HG03097 (cell line): ENCODE measurements at regions not wholly inside any gene's neighbourhood (a gene's known extent, or its start where the extent isn't known, plus 50 kb on each side); places are given as distances from the start of the nearest gene placed in this dataset.

ENCODE experiments used
- ATAC-seq: cut with Tn5 transposase; IDR thresholded peaks from one replicate; pipeline ENCODE4 v1.9.1; 2021; ENCODE audit not compliant: unreplicated experiment, low FRiP score

DNA sequence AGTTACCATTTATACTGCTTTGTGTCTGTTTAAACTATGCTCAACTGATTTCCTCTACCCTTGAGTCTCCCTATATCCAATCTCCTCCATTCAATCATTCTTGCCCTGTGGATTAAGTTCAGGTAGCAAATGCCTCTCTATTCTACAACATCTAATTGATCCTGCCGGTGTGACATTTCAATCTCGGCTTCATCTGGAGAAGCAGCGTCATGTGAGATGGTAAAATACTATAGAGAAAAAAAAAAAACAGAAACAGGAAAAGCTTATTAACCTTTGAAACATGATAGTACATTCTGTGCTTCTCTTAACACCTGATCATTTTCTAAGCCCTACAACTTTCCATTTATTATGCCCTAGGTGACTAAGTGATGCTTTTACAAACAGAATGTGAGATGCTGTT lies 89.4 kb downstream of the KCTD12 start:
- ATAC-seq = no peak

GRCh38 chr13:76795701-76796695 lies 90.2 kb downstream of the KCTD12 start:
- ATAC-seq = no peak

GRCh38 chr13:76792731-76793347 lies 93.4 kb downstream of the KCTD12 start:
- no peak for ATAC-seq

- no peak for ATAC-seq
Observed at GRCh38 chr13:76790980-76791819, 95.0 kb downstream of the KCTD12 start.

DNA sequence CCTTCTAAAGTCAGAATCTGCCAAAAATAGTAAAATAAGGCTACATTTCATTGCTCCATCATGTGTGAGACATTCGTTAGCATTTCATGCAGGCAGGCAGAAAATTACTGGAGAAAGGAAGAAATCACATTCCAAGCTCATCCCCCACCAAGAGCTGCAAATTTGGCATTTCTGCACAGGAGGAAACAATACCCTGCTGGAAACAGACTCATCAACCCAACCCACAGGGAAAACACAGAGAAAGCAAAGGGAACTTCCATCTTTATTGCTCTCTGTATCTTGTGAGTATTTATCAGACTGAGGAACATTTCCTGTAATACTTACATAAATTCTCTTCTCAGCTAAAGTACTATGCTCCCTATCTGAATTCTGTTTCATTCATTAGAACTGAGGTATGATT lies 95.7 kb downstream of the KCTD12 start:
- no peak for ATAC-seq

- ATAC-seq = no peak
Observed at GRCh38 chr13:76783798-76784197, 102.4 kb downstream of the KCTD12 start.

DNA sequence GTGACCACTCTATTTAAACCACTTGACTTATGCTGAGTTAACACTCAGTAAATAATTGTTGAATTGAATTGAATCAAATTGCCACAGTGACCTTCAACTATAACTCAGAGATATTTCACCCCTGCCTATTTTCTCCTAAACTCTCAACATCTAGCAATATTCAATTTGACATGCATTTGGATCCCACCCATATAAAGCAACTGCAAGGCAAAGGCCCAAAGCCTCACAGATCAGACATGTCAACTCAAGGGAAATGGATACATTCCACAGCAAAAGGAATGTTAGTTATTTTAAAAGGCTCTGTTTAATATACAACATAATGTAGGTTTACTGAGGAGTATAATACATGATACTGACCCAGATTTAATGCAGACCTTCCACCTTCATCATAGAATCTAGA lies 107.4 kb downstream of the KCTD12 start:
- ATAC-seq = no peak

DNA sequence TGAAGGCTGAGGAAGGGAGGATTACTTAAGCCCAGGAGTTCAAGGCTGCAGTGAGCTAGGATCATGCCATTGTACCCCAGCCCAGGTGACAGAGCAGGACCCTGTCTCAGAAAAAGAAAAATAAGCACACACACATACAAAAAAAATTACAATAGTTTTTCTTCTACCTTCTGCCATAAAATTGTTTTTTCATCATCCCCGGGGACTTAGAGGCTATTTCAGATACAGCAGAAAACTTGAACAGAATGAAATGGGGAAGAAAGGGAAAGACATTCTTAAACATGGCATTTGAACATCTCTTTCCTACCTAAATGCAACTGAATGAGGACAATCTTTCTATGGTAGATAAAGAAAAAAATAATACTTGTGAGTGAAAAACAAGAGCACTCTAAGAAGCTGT lies 109.1 kb downstream of the KCTD12 start:
- no peak for ATAC-seq

GRCh38 chr13:76775088-76775740 lies 111.0 kb downstream of the KCTD12 start:
- ATAC-seq = no peak

DNA sequence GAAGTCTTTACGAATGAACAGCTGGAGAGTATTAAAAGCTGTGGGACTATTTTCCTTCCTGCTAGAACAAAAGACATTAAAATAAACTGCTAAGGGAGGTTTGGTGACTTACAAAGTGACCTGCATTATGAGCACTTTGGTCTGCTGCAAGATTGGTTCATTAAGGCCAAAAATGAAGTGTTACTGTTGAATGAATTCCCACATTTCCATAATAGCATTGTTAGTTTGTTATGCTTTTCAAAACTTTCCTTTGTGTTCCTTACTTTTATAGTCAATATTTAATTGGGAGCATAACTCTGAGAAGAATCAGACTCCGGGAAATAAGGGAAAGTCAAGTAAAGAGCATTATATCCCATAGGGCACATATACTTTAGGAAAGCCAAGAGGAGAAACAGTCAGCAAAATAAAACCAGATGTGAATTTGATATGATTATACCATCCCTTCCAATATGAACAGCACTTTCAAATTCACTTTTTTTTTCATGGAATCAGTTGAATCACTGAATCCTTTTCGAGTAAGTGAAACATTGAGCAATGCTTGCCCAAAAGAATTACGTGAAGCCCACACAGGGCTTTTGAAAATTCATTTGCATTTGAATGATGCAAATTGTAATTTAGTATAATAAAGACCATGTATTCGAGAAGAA lies 112.6 kb downstream of the KCTD12 start:
- ATAC-seq = no peak

- ATAC-seq = no peak
Observed at GRCh38 chr13:76772241-76772640, 114.0 kb downstream of the KCTD12 start.

DNA sequence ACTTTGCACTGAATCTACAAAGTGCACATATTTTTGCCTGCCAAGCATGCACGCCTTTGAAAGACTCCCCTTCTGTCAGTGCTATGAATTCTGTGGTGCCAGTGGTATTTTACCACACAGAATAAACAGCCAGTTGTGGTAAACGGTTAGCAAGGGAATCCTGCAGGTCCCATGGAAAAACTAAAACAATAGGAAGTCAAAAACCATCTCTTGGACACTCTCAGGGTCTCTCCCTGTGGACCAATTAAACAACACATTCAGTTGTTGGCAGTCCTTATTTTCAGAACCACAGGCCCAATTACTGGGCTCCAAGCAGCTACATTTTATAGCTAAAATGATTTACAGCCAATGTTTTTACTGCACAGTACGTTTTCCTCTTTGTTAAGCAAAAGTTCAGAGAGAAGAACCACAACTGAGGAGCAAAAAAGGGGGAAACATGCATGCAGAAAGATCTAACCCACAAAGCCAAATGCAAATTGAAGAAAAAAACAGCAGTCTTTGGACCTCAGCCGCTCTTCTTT lies 116.9 kb downstream of the KCTD12 start:
- no peak for ATAC-seq

- ATAC-seq = no peak
Observed at GRCh38 chr13:76768384-76768783, 117.8 kb downstream of the KCTD12 start.

GRCh38 chr13:76764916-76765315 lies 121.3 kb downstream of the KCTD12 start:
- no peak for ATAC-seq

DNA sequence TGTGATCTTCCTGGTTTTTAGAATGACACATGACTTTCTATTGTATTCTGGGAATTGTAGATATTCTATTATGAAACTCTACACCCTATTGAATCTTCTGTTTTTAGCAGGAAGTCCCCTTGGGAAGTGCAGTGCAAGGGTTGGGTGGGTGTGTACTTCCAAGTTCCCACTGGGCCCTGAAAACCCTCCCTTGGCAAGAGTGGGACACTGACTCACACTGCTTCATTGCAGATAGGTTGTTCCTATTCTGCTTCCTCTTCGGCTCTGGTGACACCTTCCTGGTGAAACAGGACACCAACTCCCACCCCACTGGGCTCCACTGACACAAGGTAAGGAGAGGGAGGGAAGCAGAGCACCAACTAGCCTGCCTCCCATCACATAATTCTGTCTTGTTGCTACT lies 121.8 kb downstream of the KCTD12 start:
- no peak for ATAC-seq

DNA sequence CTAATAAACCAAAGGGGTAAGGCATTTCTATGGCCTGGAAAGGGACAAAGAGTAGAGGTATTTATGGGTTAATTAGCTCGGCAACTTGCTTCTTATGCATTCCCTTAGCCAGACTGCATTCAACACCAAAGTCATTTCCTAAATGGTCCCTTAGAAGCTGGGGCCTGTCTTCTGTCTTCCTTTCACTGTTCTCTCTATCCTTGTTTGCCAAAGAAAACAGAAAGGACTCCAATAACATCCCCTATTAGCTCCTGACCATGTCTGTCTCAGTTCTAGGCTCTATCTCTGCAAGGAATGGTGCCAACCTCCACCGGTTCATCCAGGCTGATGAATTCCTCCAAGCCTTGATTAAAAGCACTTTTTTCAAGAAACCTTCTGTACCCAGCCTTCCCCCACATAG lies 123.5 kb downstream of the KCTD12 start:
- ATAC-seq = no peak

DNA sequence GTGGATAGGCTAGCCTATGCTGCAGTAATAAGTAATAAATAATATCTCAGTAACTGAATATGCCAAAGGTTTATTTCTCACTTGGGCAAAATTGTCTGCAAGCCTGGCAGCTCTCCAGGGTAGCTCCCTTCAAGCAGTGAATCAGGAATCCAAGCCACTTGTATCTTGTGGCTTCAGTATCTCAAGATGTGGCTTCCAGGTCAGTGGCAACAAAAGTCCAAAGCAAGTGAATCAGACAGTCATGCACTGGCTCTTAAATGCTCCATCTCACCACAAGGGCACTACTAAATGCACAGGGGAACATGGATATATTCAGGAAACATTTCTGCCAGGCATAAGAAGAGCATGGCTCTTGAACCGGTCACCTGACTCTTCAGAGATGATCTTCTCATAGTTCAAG lies 126.3 kb downstream of the KCTD12 start:
- no peak for ATAC-seq

DNA sequence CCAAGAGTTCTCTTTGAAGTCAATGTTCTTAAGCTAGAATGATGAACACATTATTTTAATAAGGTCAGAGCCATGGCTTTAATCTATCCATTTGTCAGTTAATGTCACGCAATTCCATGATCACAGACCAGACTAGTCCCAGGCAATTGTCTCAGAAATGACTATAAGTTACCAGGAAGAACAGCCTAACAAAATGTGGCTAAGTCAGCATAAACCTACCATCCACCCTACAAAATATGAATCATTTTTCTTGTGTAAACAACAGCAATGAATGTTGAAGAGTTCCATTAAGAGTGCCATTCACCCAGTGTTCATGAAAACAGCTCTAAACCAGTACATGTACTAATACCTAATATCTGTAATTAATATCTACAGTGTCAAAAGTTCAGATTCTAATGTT lies 127.5 kb downstream of the KCTD12 start:
- no peak for ATAC-seq

GRCh38 chr13:76758257-76758656 lies 127.9 kb downstream of the KCTD12 start:
- no peak for ATAC-seq

- ATAC-seq = no peak
Observed at GRCh38 chr13:76756451-76756850, 129.8 kb downstream of the KCTD12 start.
